ENCODE measurements at regions not wholly inside any gene's neighbourhood (a gene's known extent, or its start where the extent isn't known, plus 50 kb on each side); places are given as distances from the start of the nearest gene placed in this dataset.

- no peak for TF ChIP-seq NONO (IDR thresholded peaks at IDR 0.05)
- TF ChIP-seq NONO (CRISPR knock-in tag; conservative IDR thresholded peaks at IDR 0.05), result no peak
- TF ChIP-seq POGK (CRISPR knock-in tag; conservative IDR thresholded peaks at IDR 0.05), result no peak
These were observed 214.2 kb upstream of the PUDP start (continued) for GRCh38 chrX:7362111-7362510.

- H3K27me3 ChIP-seq (ENCODE audit: control insufficient read depth in 1 of 2, insufficient read depth in 2 of 2, low read length in 2 of 2), result no peaks in the 10 kb centered on the region
- H3K4me2 ChIP-seq (ENCODE audit: low read depth, low read length), result no peak overlapping the region
- intact Hi-C loops (cut with micrococcal nuclease; ENCODE audit: unreplicated experiment), result no loop called here
- FAIRE-seq (no peak), ATAC-seq (no peak), DNase-seq (ENCODE audit: low spot score) (no peak)
- CTCF ChIA-PET (ENCODE audit: low intra/inter-chr PET ratio, low total read pairs), result no interaction called here
- H4K20me1 ChIP-seq (ENCODE audit: insufficient read depth, low read length), result no peaks in the 10 kb centered on the region
- no peak overlapping the region for H3K27ac ChIP-seq (ENCODE audit: extremely low read length, insufficient read depth, low read length)
- no peak for TF ChIP-seq ZNF780A (CRISPR knock-in tag; IDR thresholded peaks at IDR 0.05)
- no peak for TF ChIP-seq IRF1 (CRISPR knock-in tag; IDR thresholded peaks at IDR 0.05; ENCODE audit: low read depth)
- no peak for TF ChIP-seq ZNF343 (CRISPR knock-in tag; IDR thresholded peaks at IDR 0.05)
- no peak for TF ChIP-seq ZNF382 (CRISPR knock-in tag; IDR thresholded peaks at IDR 0.05; ENCODE audit: borderline replicate concordance)
- no peak for TF ChIP-seq ZNF160 (CRISPR knock-in tag; IDR thresholded peaks at IDR 0.05)
- no peak for TF ChIP-seq GTF3A (CRISPR knock-in tag; conservative IDR thresholded peaks at IDR 0.05)
- TF ChIP-seq ZNF367 (CRISPR knock-in tag; IDR thresholded peaks at IDR 0.05; ENCODE audit: borderline replicate concordance), result no peak
- no peak for TF ChIP-seq ZNF660 (CRISPR knock-in tag; IDR thresholded peaks at IDR 0.05; ENCODE audit: borderline replicate concordance, low read depth)
- no peak for TF ChIP-seq DPF2 (CRISPR knock-in tag; IDR thresholded peaks at IDR 0.05; ENCODE audit: borderline replicate concordance, low read depth)
- no peak for TF ChIP-seq ZNF350 (CRISPR knock-in tag; IDR thresholded peaks at IDR 0.05; ENCODE audit: borderline replicate concordance, low read depth)
- TF ChIP-seq E2F1 (CRISPR knock-in tag; IDR thresholded peaks at IDR 0.05), result no peak
- no peak for TF ChIP-seq ZNF44 (CRISPR knock-in tag; IDR thresholded peaks at IDR 0.05)
- TF ChIP-seq POLR2A (IDR thresholded peaks at IDR 0.05; ENCODE audit: insufficient read depth in 1 of 2, low read depth in 2 of 2, low read length in 2 of 2), result no peak
- no peak for TF ChIP-seq RFXANK (CRISPR knock-in tag; IDR thresholded peaks at IDR 0.05)
- TF ChIP-seq ZNF790 (CRISPR knock-in tag; IDR thresholded peaks at IDR 0.05; ENCODE audit: borderline replicate concordance), result no peak
- TF ChIP-seq HNF4A (CRISPR knock-in tag; IDR thresholded peaks at IDR 0.05), result no peak
- no peaks in the 10 kb centered on the region for H3K36me3 ChIP-seq (replicated peaks in 1 of 2; ENCODE audit: control insufficient read depth in 1 of 2, insufficient read depth in 2 of 2, low read length in 2 of 2)
- in situ Hi-C loops (cut with HindIII; ENCODE audit: extremely low pct_ligation_motif_present, low pct_unique_long_range_greater_than_20kb), result no loop called here
- BruUV-seq (replicated peaks), result no TSS peak
- H3K4me3 ChIP-seq (replicated peaks in 1 of 3; ENCODE audit: insufficient read depth in 1 of 3, low read depth in 2 of 3, low read length in 3 of 3), result no peak overlapping the region
- POLR2A ChIA-PET, result no interaction called here
- H3K4me1 ChIP-seq (ENCODE audit: insufficient read depth, low read length), result no peaks in the 10 kb centered on the region
- H3K9ac ChIP-seq (ENCODE audit: insufficient read depth, low read depth, low read length), result no peak overlapping the region
- no peaks in the 10 kb centered on the region for H3K9me3 ChIP-seq (ENCODE audit: low read length)
- H3K79me2 ChIP-seq (ENCODE audit: insufficient read depth, low read length), result no peaks in the 10 kb centered on the region
- H2AFZ ChIP-seq (ENCODE audit: low read length), result no peak overlapping the region
- 80% methylated on average over 1 of the region's 1 CpG for whole genome bisulfite sequencing (ENCODE audit: low lambda C conversion rate)
These were observed 204.0 kb upstream of the PUDP start for GRCh38 chrX:7351926-7352325.

All from HepG2 (cell line).